PC-3 (cell line): ENCODE measurements at regions not wholly inside any gene's neighbourhood (a gene's known extent, or its start where the extent isn't known, plus 50 kb on each side); places are given as distances from the start of the nearest gene placed in this dataset.

ENCODE experiments used
- ATAC-seq: fragments of 200-7000 bp; cut with Tn5 transposase; 2 replicates; pipeline ENCODE4 v1.9.1; 2020; ENCODE audit warnings: mild to moderate bottlenecking, moderate library complexity
- BruUV-seq: library from RNA; stranded (reverse); fragments of 400-500 nt; replicated peaks from 2 replicates; lab custom pipeline; 2021; lab: Mats Ljungman, UMichigan
- CTCF ChIA-PET: fragments of 300-600 bp; sonication (Branson Sonifier 250); formaldehyde crosslinking; loops from one replicate; lab custom pipeline; 2022; ENCODE audit warnings: antibody characterized with exemption; lab: Charles Lee
- POLR2A ChIA-PET: fragments of 300-600 bp; sonication (Branson Sonifier 250); formaldehyde crosslinking; loops from one replicate; lab custom pipeline; 2022; ENCODE audit warnings: antibody characterized with exemption; ENCODE audit not compliant: unreplicated experiment; lab: Charles Lee
- DNase-seq: peaks from one replicate; pipeline ENCODE4 v3.0.0-alpha.2; 2015
- H2AFZ ChIP-seq: fragments of 300-600 bp; sonication (generic); 2 replicates; pipeline ENCODE4 v1.6.0; 2016; ENCODE audit warnings: antibody characterized with exemption, low read length
- H3F3A ChIP-seq: fragments of 300-600 bp; sonication (generic); one replicate; pipeline ENCODE4 v1.6.0; 2017; ENCODE audit warnings: antibody characterized with exemption, low read length, control low read depth, mild to moderate bottlenecking; ENCODE audit not compliant: unreplicated experiment
- H3K27ac ChIP-seq: fragments of 300-600 bp; sonication (generic); 2 replicates; pipeline ENCODE4 v1.5.1; 2016; ENCODE audit warnings: mild to moderate bottlenecking, low read length
- H3K27me3 ChIP-seq: fragments of 300-600 bp; sonication (generic); 2 replicates; pipeline ENCODE4 v1.6.1; 2016; ENCODE audit warnings: low read length, mixed read lengths
- H3K36me3 ChIP-seq: fragments of 300-600 bp; sonication (generic); 2 replicates; pipeline ENCODE4 v1.6.1; 2016; ENCODE audit warnings: low read depth, mixed run types, low read length, mixed read lengths
- H3K4me1 ChIP-seq: fragments of 300-600 bp; sonication (generic); 2 replicates; pipeline ENCODE4 v1.5.1; 2016; ENCODE audit warnings: low read length; ENCODE audit not compliant: insufficient read depth
- H3K4me2 ChIP-seq: fragments of 300-600 bp; sonication (generic); 2 replicates; pipeline ENCODE4 v1.6.0; 2016; ENCODE audit warnings: low read length
- H3K4me3 ChIP-seq: fragments of 300-600 bp; sonication (generic); 2 replicates; pipeline ENCODE4 v1.5.1; 2016; ENCODE audit warnings: mild to moderate bottlenecking, low read length, mixed read lengths
- H3K79me2 ChIP-seq: fragments of 300-600 bp; sonication (generic); 2 replicates; pipeline ENCODE4 v1.6.1; 2017; ENCODE audit warnings: low read length, mixed read lengths
- H3K9ac ChIP-seq: fragments of 300-600 bp; sonication (generic); 2 replicates; pipeline ENCODE4 v1.6.0; 2016; ENCODE audit warnings: mild to moderate bottlenecking, low read length
- H3K9me2 ChIP-seq: fragments of 300-600 bp; sonication (generic); replicated peaks from 2 replicates; pipeline ENCODE4 v1.6.1; 2016; ENCODE audit warnings: mixed run types, low read length, mixed read lengths
- H3K9me3 ChIP-seq: fragments of 300-600 bp; sonication (generic); 2 replicates; pipeline ENCODE4 v1.6.1; 2016; ENCODE audit warnings: low read length, mixed read lengths
- H4K20me1 ChIP-seq: fragments of 300-600 bp; sonication (generic); 2 replicates; pipeline ENCODE4 v1.6.1; 2016; ENCODE audit warnings: low read length, mixed read lengths
- EZH2 ChIP-seq: fragments of 300-600 bp; sonication (generic); IDR thresholded peaks from one replicate; pipeline ENCODE4 v1.6.1; 2017; ENCODE audit warnings: antibody characterized with exemption, mild to moderate bottlenecking, low read length; ENCODE audit not compliant: unreplicated experiment
- EZH2phosphoT487 ChIP-seq: fragments of 300-600 bp; sonication (generic); IDR thresholded peaks from 2 replicates; pipeline ENCODE4 v1.6.1; 2018; ENCODE audit warnings: mild to moderate bottlenecking, antibody characterized with exemption, low read length, borderline replicate concordance
- intact Hi-C: fragments of 100-400 bp; cut with micrococcal nuclease; formaldehyde crosslinking; loops from 2 replicates; pipeline ENCODE4 v1.9.0; 2023
- TF ChIP-seq, protein P1 (sequence below): fragments of 300-600 bp; sonication (generic); conservative IDR thresholded peaks from 2 replicates; pipeline ENCODE4 v1.5.1; 2017; ENCODE audit warnings: antibody characterized with exemption, low read depth, mild to moderate bottlenecking, low read length

DNA sequence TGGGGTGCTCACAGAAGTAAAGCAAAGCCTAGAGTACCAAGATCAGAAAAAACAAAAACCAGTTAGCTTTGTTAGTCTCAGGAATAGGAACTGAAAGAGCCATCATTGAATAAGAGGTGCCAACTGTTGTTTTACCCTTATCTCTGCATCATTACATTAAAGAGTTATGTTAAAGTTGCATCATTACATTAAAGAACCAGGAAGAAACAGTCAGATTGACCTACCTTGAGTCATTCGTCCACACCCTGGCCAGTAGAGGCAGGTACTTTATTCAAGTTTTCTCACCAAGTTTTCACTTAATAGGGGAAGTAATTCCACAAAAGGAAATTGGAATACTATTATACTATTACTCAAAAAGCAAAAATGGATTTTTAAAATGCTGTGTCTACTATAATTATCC, 121.7 kb upstream of the CNOT2 start:
- peak; percentile 30 for DNase-seq
- Histone ChIP-seq H3K4me2 (no peak overlapping the region), H3K4me1 (0 out of 2 replicates have a peak, but pooled peaks cover 5% of the 10 kb centered on the region), H3K4me3 (no peak overlapping the region), H4K20me1 (no peaks in the 10 kb centered on the region), H3K27ac (no peak overlapping the region), H2AFZ (no peak overlapping the region), H3K9me2 (no peaks in the 10 kb centered on the region), H3F3A (no peaks in the 10 kb centered on the region), H3K36me3 (no peaks in the 10 kb centered on the region), H3K79me2 (no peaks in the 10 kb centered on the region), H3K9me3 (no peaks in the 10 kb centered on the region), H3K9ac (no peak overlapping the region), H3K27me3 (no peaks in the 10 kb centered on the region)
- ChIA-PET POLR2A (no interaction called here), CTCF (no interaction called here)
- peak; percentile 55; the same call in 1 of the 2 replicates for ATAC-seq
- intact Hi-C loops, result no loop called here
- TF ChIP-seq, protein P1, sequence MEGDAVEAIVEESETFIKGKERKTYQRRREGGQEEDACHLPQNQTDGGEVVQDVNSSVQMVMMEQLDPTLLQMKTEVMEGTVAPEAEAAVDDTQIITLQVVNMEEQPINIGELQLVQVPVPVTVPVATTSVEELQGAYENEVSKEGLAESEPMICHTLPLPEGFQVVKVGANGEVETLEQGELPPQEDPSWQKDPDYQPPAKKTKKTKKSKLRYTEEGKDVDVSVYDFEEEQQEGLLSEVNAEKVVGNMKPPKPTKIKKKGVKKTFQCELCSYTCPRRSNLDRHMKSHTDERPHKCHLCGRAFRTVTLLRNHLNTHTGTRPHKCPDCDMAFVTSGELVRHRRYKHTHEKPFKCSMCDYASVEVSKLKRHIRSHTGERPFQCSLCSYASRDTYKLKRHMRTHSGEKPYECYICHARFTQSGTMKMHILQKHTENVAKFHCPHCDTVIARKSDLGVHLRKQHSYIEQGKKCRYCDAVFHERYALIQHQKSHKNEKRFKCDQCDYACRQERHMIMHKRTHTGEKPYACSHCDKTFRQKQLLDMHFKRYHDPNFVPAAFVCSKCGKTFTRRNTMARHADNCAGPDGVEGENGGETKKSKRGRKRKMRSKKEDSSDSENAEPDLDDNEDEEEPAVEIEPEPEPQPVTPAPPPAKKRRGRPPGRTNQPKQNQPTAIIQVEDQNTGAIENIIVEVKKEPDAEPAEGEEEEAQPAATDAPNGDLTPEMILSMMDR, result no peak
- no peak for TF ChIP-seq EZH2
- TF ChIP-seq EZH2phosphoT487, result no peak
- no TSS peak for BruUV-seq

DNA sequence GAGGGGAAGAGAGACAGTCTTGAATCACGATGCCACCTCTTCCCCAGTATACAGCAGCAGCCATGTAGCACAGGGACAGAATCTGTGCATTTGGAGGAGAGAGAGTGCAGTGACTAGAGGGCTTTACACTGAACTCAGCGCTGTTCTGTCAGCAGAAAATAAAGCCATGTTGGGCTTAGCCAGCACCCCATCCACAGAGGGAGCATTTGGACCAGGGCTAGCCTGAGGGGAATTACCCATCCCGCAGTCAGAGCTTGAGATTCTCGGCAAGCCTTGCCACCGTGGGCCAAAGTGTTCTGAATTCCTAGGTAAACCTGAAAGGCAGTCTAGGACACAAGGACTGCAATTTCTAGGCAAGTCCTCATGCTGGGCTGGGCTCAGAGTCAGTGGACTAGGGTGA, 120.4 kb upstream of the CNOT2 start:
- ATAC-seq, result no peak
- no peak overlapping the region for H2AFZ ChIP-seq
- no peaks in the 10 kb centered on the region for H3F3A ChIP-seq
- no peak overlapping the region for H3K4me3 ChIP-seq
- no peaks in the 10 kb centered on the region for H3K79me2 ChIP-seq
- H3K27ac ChIP-seq, result no peak overlapping the region
- H3K9me2 ChIP-seq, result no peaks in the 10 kb centered on the region
- H4K20me1 ChIP-seq, result no peaks in the 10 kb centered on the region
- ChIA-PET POLR2A (no interaction called here), CTCF (no interaction called here)
- H3K4me1 ChIP-seq, result 0 out of 2 replicates have a peak, but pooled peaks cover 5% of the 10 kb centered on the region
- H3K9me3 ChIP-seq, result no peaks in the 10 kb centered on the region
- BruUV-seq, result no TSS peak
- no peak for DNase-seq
- TF ChIP-seq, protein P1, result no peak
- TF ChIP-seq EZH2 (no peak), EZH2phosphoT487 (no peak)
- H3K27me3 ChIP-seq, result no peaks in the 10 kb centered on the region
- H3K4me2 ChIP-seq, result no peak overlapping the region
- H3K9ac ChIP-seq, result no peak overlapping the region
- no peaks in the 10 kb centered on the region for H3K36me3 ChIP-seq
- intact Hi-C loops, result no loop called here

DNA sequence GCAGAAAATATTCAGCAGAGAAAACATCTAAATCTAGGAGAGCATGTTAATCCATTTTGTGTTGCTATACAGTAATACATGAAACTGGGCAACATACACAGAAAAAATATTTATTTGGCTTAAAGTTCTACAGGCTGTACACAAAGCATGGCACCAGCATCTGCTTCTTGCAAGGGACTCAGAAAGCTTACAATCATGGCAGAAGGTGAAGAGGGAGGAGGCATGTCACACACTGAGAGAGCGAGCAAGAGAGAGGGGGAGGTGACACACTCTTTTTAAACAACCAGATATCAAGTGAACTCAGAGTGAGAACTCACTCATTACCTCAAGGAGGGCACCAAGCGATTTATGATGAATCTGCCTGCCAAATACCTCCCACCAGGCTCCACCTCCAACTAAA, 94.2 kb upstream of the CNOT2 start:
- POLR2A ChIA-PET, result no interaction called here
- H3K9me3 ChIP-seq, result no peaks in the 10 kb centered on the region
- no peaks in the 10 kb centered on the region for H3K79me2 ChIP-seq
- TF ChIP-seq, protein P1, result no peak
- TF ChIP-seq EZH2phosphoT487 (no peak), EZH2 (no peak)
- no peaks in the 10 kb centered on the region for H3K4me1 ChIP-seq
- CTCF ChIA-PET, result no interaction called here
- H3F3A ChIP-seq, result no peaks in the 10 kb centered on the region
- H3K4me2 ChIP-seq, result no peak overlapping the region
- H3K4me3 ChIP-seq, result no peak overlapping the region
- ATAC-seq, result no peak
- no peaks in the 10 kb centered on the region for H3K36me3 ChIP-seq
- no peaks in the 10 kb centered on the region for H3K9me2 ChIP-seq
- H3K9ac ChIP-seq, result no peak overlapping the region
- no peak overlapping the region; the same call in 1 of the 2 replicates for H2AFZ ChIP-seq
- no peak for DNase-seq
- intact Hi-C loops, result no loop called here
- no TSS peak for BruUV-seq
- no peaks in the 10 kb centered on the region for H3K27me3 ChIP-seq
- H3K27ac ChIP-seq, result no peak overlapping the region
- no peaks in the 10 kb centered on the region for H4K20me1 ChIP-seq
